ENCODE measurements at regions not wholly inside any gene's neighbourhood (a gene's known extent, or its start where the extent isn't known, plus 50 kb on each side); places are given as distances from the start of the nearest gene placed in this dataset.

- no peak for DNase-seq
Measured at GRCh38 chr1:94596260-94596659, 54.7 kb upstream of the F3 start.

GRCh38 chr1:94595658-94596057 lies 54.1 kb upstream of the F3 start:
- DNase-seq: no peak

GRCh38 chr1:94593611-94594010 lies 52.1 kb upstream of the F3 start:
- DNase-seq: no peak

- peak in 4 of 51 donors; percentile 47 to 83 (median 55) for DNase-seq
Measured at GRCh38 chr1:94592571-94592920, 51.0 kb upstream of the F3 start.

GRCh38 chr1:94591823-94592570 lies 50.4 kb upstream of the F3 start:
- peak in 36 of 51 donors; percentile 19 to 83 (median 58) for DNase-seq
